ENCODE measurements at regions not wholly inside any gene's neighbourhood (a gene's known extent, or its start where the extent isn't known, plus 50 kb on each side); places are given as distances from the start of the nearest gene placed in this dataset.

- TF ChIP-seq ISL1 (CRISPR knock-in tag; IDR thresholded peaks at IDR 0.05) (no peak), ARNTL (CRISPR knock-in tag; IDR thresholded peaks at IDR 0.05; ENCODE audit: borderline replicate concordance, low read depth) (no peak)
- TF ChIP-seq, protein P1, sequence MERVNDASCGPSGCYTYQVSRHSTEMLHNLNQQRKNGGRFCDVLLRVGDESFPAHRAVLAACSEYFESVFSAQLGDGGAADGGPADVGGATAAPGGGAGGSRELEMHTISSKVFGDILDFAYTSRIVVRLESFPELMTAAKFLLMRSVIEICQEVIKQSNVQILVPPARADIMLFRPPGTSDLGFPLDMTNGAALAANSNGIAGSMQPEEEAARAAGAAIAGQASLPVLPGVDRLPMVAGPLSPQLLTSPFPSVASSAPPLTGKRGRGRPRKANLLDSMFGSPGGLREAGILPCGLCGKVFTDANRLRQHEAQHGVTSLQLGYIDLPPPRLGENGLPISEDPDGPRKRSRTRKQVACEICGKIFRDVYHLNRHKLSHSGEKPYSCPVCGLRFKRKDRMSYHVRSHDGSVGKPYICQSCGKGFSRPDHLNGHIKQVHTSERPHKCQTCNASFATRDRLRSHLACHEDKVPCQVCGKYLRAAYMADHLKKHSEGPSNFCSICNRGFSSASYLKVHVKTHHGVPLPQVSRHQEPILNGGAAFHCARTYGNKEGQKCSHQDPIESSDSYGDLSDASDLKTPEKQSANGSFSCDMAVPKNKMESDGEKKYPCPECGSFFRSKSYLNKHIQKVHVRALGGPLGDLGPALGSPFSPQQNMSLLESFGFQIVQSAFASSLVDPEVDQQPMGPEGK (CRISPR knock-in tag; IDR thresholded peaks at IDR 0.05; ENCODE audit: borderline replicate concordance): no peak
Measured at GRCh38 chr5:105274079-105274478, 1711.5 kb upstream of the NUDT12 start.
